ENCODE measurements at regions not wholly inside any gene's neighbourhood (a gene's known extent, or its start where the extent isn't known, plus 50 kb on each side); places are given as distances from the start of the nearest gene placed in this dataset.

- no peak for DNase-seq
- Histone ChIP-seq H2AFZ (ENCODE audit: insufficient read depth, low read depth, low read length, poor library complexity, severe bottlenecking) (no peak overlapping the region), H3K79me2 (ENCODE audit: insufficient read depth, low read length) (no peaks in the 10 kb centered on the region), H3K36me3 (replicated peaks in 1 of 2; ENCODE audit: control insufficient read depth in 1 of 2, insufficient read depth in 2 of 2, low read length in 2 of 2) (no peaks in the 10 kb centered on the region), H3K27ac (ENCODE audit: low read depth in 1 of 2, low read length in 2 of 2) (no peak overlapping the region), H3K4me2 (replicated peaks; ENCODE audit: extremely low read depth, low read length, poor library complexity, severe bottlenecking) (no peak overlapping the region), H3K27me3 (ENCODE audit: control insufficient read depth in 2 of 2, insufficient read depth in 2 of 2, low read length in 2 of 2) (no peaks in the 10 kb centered on the region), H3K4me3 (replicated peaks in 1 of 3; ENCODE audit: low read depth in 2 of 3, low read length in 3 of 3) (no peak overlapping the region), H3K9ac (ENCODE audit: insufficient read depth, low read length, poor library complexity, severe bottlenecking) (no peak overlapping the region), H3K4me1 (ENCODE audit: control insufficient read depth in 1 of 2, insufficient read depth in 2 of 2, low read length in 2 of 2) (no peaks in the 10 kb centered on the region), H3K9me3 (replicated peaks in 1 of 2; ENCODE audit: control insufficient read depth in 1 of 2, insufficient read depth in 1 of 2, low read length in 2 of 2) (no peaks in the 10 kb centered on the region), H4K20me1 (ENCODE audit: insufficient read depth, low read length) (no peaks in the 10 kb centered on the region)
- TF ChIP-seq, protein P1, sequence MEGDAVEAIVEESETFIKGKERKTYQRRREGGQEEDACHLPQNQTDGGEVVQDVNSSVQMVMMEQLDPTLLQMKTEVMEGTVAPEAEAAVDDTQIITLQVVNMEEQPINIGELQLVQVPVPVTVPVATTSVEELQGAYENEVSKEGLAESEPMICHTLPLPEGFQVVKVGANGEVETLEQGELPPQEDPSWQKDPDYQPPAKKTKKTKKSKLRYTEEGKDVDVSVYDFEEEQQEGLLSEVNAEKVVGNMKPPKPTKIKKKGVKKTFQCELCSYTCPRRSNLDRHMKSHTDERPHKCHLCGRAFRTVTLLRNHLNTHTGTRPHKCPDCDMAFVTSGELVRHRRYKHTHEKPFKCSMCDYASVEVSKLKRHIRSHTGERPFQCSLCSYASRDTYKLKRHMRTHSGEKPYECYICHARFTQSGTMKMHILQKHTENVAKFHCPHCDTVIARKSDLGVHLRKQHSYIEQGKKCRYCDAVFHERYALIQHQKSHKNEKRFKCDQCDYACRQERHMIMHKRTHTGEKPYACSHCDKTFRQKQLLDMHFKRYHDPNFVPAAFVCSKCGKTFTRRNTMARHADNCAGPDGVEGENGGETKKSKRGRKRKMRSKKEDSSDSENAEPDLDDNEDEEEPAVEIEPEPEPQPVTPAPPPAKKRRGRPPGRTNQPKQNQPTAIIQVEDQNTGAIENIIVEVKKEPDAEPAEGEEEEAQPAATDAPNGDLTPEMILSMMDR (IDR thresholded peaks at IDR 0.05), result no peak
- Mint-ChIP-seq H3K4me3 (no peak overlapping the region), H3K9me3 (peaks cover 0 to 3% (median 3%) of the 10 kb centered on the region in 7 donors), H3K4me1 (no peaks in the 10 kb centered on the region), H3K27ac (no peak overlapping the region), H3K36me3 (no peaks in the 10 kb centered on the region), H3K27me3 (ENCODE audit: low read depth in 3 of 3) (no peaks in the 10 kb centered on the region)
- intact Hi-C loops (cut with micrococcal nuclease), result no loop called here
- 17% methylated on average over 1 of the region's 5 CpGs for WGBS (ENCODE audit: insufficient coverage)
Observed at GRCh38 chr4:97016186-97016907, 1126.9 kb downstream of the STPG2 start.

- 80% methylated on average over 1 of the region's 2 CpGs for WGBS (ENCODE audit: insufficient coverage)
Observed at GRCh38 chr4:97027728-97028410, 1115.4 kb downstream of the STPG2 start.

More at GRCh38 chr4:97027728-97028410, 1115.4 kb downstream of the STPG2 start:
- no peaks in the 10 kb centered on the region for H3K36me3 ChIP-seq (replicated peaks in 1 of 2; ENCODE audit: control insufficient read depth in 1 of 2, insufficient read depth in 2 of 2, low read length in 2 of 2)
- DNase-seq, result no peak
- H3K27ac ChIP-seq (ENCODE audit: low read depth in 1 of 2, low read length in 2 of 2), result no peak overlapping the region
- H3K4me1 ChIP-seq (ENCODE audit: control insufficient read depth in 1 of 2, insufficient read depth in 2 of 2, low read length in 2 of 2), result no peaks in the 10 kb centered on the region
- no peaks in the 10 kb centered on the region for H3K79me2 ChIP-seq (ENCODE audit: insufficient read depth, low read length)
- no peaks in the 10 kb centered on the region for H3K9me3 ChIP-seq (replicated peaks in 1 of 2; ENCODE audit: control insufficient read depth in 1 of 2, insufficient read depth in 1 of 2, low read length in 2 of 2)
- TF ChIP-seq, protein P1 (IDR thresholded peaks at IDR 0.05), result no peak
- no peak overlapping the region for H2AFZ ChIP-seq (ENCODE audit: insufficient read depth, low read depth, low read length, poor library complexity, severe bottlenecking)
- no peaks in the 10 kb centered on the region for H3K27me3 ChIP-seq (ENCODE audit: control insufficient read depth in 2 of 2, insufficient read depth in 2 of 2, low read length in 2 of 2)
- Mint-ChIP-seq H3K9me3 (peaks cover 0 to 4% (median 0%) of the 10 kb centered on the region in 7 donors), H3K27me3 (ENCODE audit: low read depth in 3 of 3) (no peaks in the 10 kb centered on the region), H3K36me3 (no peaks in the 10 kb centered on the region), H3K4me1 (no peaks in the 10 kb centered on the region), H3K27ac (no peak overlapping the region), H3K4me3 (no peak overlapping the region)
- intact Hi-C loops (cut with micrococcal nuclease), result no loop called here
- H3K4me3 ChIP-seq (replicated peaks in 1 of 3; ENCODE audit: low read depth in 2 of 3, low read length in 3 of 3), result no peak overlapping the region
- H3K4me2 ChIP-seq (replicated peaks; ENCODE audit: extremely low read depth, low read length, poor library complexity, severe bottlenecking), result no peak overlapping the region
- H3K9ac ChIP-seq (ENCODE audit: insufficient read depth, low read length, poor library complexity, severe bottlenecking), result no peak overlapping the region
- no peaks in the 10 kb centered on the region for H4K20me1 ChIP-seq (ENCODE audit: insufficient read depth, low read length)
